ENCODE measurements at regions not wholly inside any gene's neighbourhood (a gene's known extent, or its start where the extent isn't known, plus 50 kb on each side); places are given as distances from the start of the nearest gene placed in this dataset.

- DNase-seq = no peak
- Histone ChIP-seq H3K79me2 (ENCODE audit: insufficient read depth, low read length) (no peaks in the 10 kb centered on the region), H3K4me3 (ENCODE audit: low read depth in 1 of 2, low read length in 2 of 2) (no peak overlapping the region), H3K27me3 (ENCODE audit: insufficient read depth, low read length, poor library complexity) (no peaks in the 10 kb centered on the region), H3K9me3 (ENCODE audit: insufficient read depth, low read length, severe bottlenecking) (no peaks in the 10 kb centered on the region), H4K20me1 (ENCODE audit: insufficient read depth, low read length) (no peaks in the 10 kb centered on the region), H3K4me2 (ENCODE audit: insufficient read depth, low read length) (no peak overlapping the region), H3K9ac (ENCODE audit: low read depth, low read length) (no peak overlapping the region), H3K36me3 (ENCODE audit: insufficient read depth, low read length) (no peaks in the 10 kb centered on the region), H3K4me1 (ENCODE audit: insufficient read depth, low read length) (no peaks in the 10 kb centered on the region), H2AFZ (ENCODE audit: low read depth, low read length) (no peak overlapping the region), H3K27ac (ENCODE audit: low read length) (no peak overlapping the region)
- no peak for ATAC-seq (ENCODE audit: insufficient read depth, low read depth)
- TF ChIP-seq EZH2 (IDR thresholded peaks at IDR 0.05; ENCODE audit: borderline replicate concordance, low read depth, low read length, severe bottlenecking) (no peak), CTCF (IDR thresholded peaks at IDR 0.05; ENCODE audit: borderline replicate concordance, extremely low read depth, low read length, poor library complexity, severe bottlenecking) (no peak)
Observed at GRCh38 chr4:156138781-156139280, 185.2 kb upstream of the CTSO start.

- no peaks in the 10 kb centered on the region for H3K79me2 ChIP-seq (ENCODE audit: insufficient read depth, low read length)
- H3K4me1 ChIP-seq (ENCODE audit: insufficient read depth, low read length) = no peaks in the 10 kb centered on the region
- ATAC-seq (ENCODE audit: insufficient read depth, low read depth) (no peak), DNase-seq (no peak)
- no peak overlapping the region for H2AFZ ChIP-seq (ENCODE audit: low read depth, low read length)
- H3K9ac ChIP-seq (ENCODE audit: low read depth, low read length) = no peak overlapping the region
- no peaks in the 10 kb centered on the region for H3K9me3 ChIP-seq (ENCODE audit: insufficient read depth, low read length, severe bottlenecking)
- H3K36me3 ChIP-seq (ENCODE audit: insufficient read depth, low read length) = no peaks in the 10 kb centered on the region
- no peak overlapping the region for H3K4me3 ChIP-seq (ENCODE audit: low read depth in 1 of 2, low read length in 2 of 2)
- H4K20me1 ChIP-seq (ENCODE audit: insufficient read depth, low read length) = no peaks in the 10 kb centered on the region
- TF ChIP-seq EZH2 (IDR thresholded peaks at IDR 0.05; ENCODE audit: borderline replicate concordance, low read depth, low read length, severe bottlenecking) (no peak), CTCF (IDR thresholded peaks at IDR 0.05; ENCODE audit: borderline replicate concordance, extremely low read depth, low read length, poor library complexity, severe bottlenecking) (no peak)
- no peaks in the 10 kb centered on the region for H3K27me3 ChIP-seq (ENCODE audit: insufficient read depth, low read length, poor library complexity)
- H3K4me2 ChIP-seq (ENCODE audit: insufficient read depth, low read length) = no peak overlapping the region
- H3K27ac ChIP-seq (ENCODE audit: low read length) = no peak overlapping the region
Observed at GRCh38 chr4:156137679-156138473, 184.2 kb upstream of the CTSO start.

GRCh38 chr4:156132196-156132595 lies 178.5 kb upstream of the CTSO start:
- DNase-seq (no peak), ATAC-seq (ENCODE audit: insufficient read depth, low read depth) (no peak)
- no peak overlapping the region for H3K4me3 ChIP-seq (ENCODE audit: low read depth in 1 of 2, low read length in 2 of 2)
- no peaks in the 10 kb centered on the region for H3K9me3 ChIP-seq (ENCODE audit: insufficient read depth, low read length, severe bottlenecking)
- TF ChIP-seq CTCF (IDR thresholded peaks at IDR 0.05; ENCODE audit: borderline replicate concordance, extremely low read depth, low read length, poor library complexity, severe bottlenecking) = no peak
- TF ChIP-seq EZH2 (IDR thresholded peaks at IDR 0.05; ENCODE audit: borderline replicate concordance, low read depth, low read length, severe bottlenecking) = no peak
- no peaks in the 10 kb centered on the region for H3K36me3 ChIP-seq (ENCODE audit: insufficient read depth, low read length)
- H2AFZ ChIP-seq (ENCODE audit: low read depth, low read length) = no peak overlapping the region
- no peaks in the 10 kb centered on the region for H3K27me3 ChIP-seq (ENCODE audit: insufficient read depth, low read length, poor library complexity)
- H3K4me2 ChIP-seq (ENCODE audit: insufficient read depth, low read length) = no peak overlapping the region
- no peak overlapping the region for H3K27ac ChIP-seq (ENCODE audit: low read length)
- H3K9ac ChIP-seq (ENCODE audit: low read depth, low read length) = no peak overlapping the region
- H3K4me1 ChIP-seq (ENCODE audit: insufficient read depth, low read length) = no peaks in the 10 kb centered on the region
- H3K79me2 ChIP-seq (ENCODE audit: insufficient read depth, low read length) = no peaks in the 10 kb centered on the region
- H4K20me1 ChIP-seq (ENCODE audit: insufficient read depth, low read length) = no peaks in the 10 kb centered on the region
